A549 (cell line): ENCODE measurements at regions not wholly inside any gene's neighbourhood (a gene's known extent, or its start where the extent isn't known, plus 50 kb on each side); places are given as distances from the start of the nearest gene placed in this dataset.

ENCODE experiments used
- ATAC-seq, 2 experiments: fragments of 200-7000 bp in 1 of 2; fragments of >200 bp in 1 of 2; cut with Nextera tagmentation in 1 of 2; cut with Tn5 transposase in 1 of 2; 3 replicates each; pipeline versions ENCODE4 v1.8.0 to v1.9.1; 2018 to 2020; ENCODE audit warnings: mild to moderate bottlenecking in 1 of 2, moderate library complexity in 1 of 2
- CTCF ChIA-PET: fragments of 300-600 bp; sonication (Branson Sonifier 250); formaldehyde crosslinking; extraction: SDS; loops from one replicate; lab custom pipeline; 2021; ENCODE audit warnings: antibody characterized with exemption, inconsistent platforms; lab: Yijun Ruan, JAX
- POLR2A ChIA-PET: fragments of 350-600 bp; formaldehyde crosslinking; extraction: SDS; loops from one replicate; lab custom pipeline; 2021; ENCODE audit warnings: antibody characterized with exemption, inconsistent platforms; lab: Yijun Ruan, JAX
- DNase-seq, 2 experiments: peaks; one replicate each; pipeline versions ENCODE4 v3.0.0 to v3.0.0-alpha.2; 2011 to 2016; ENCODE audit warnings: low read depth in 1 of 2, low spot score in 1 of 2
- FAIRE-seq: peaks from 2 replicates; lab custom pipeline; 2011; peaks lifted over from hg19 to GRCh38; lab: Jason Lieb, UNC
- H3K27ac ChIP-seq, 2 experiments: fragments of >200 bp; sonication (Bioruptor Twin); formaldehyde crosslinking; 3 replicates each; pipeline ENCODE4 v1.5.1; 2016 to 2017
- H3K4me1 ChIP-seq: fragments of >200 bp; sonication (Bioruptor Twin); formaldehyde crosslinking; 3 replicates; pipeline ENCODE4 v1.6.1; 2016
- H3K4me2 ChIP-seq: fragments of >200 bp; sonication (Bioruptor Twin); formaldehyde crosslinking; 3 replicates; pipeline ENCODE4 v1.6.1; 2016
- H3K4me3 ChIP-seq: fragments of >200 bp; sonication (Bioruptor Twin); formaldehyde crosslinking; 3 replicates; pipeline ENCODE4 v1.5.1; 2016
- H3K9me3 ChIP-seq: fragments of >200 bp; sonication (Bioruptor Twin); formaldehyde crosslinking; 3 replicates; pipeline ENCODE4 v1.6.1; 2016
- BHLHE40 ChIP-seq: IDR thresholded peaks from 2 replicates; pipeline ENCODE4 v1.6.1; 2012; ENCODE audit warnings: low read depth, low read length, inconsistent platforms
- ESRRA ChIP-seq: fragments of 150-350 bp; IDR thresholded peaks from 2 replicates; pipeline ENCODE4 v1.6.1; 2014; ENCODE audit warnings: mild to moderate bottlenecking, low read length, borderline replicate concordance
- FOSL2 ChIP-seq, 2 experiments: fragments of 450-650 bp in 1 of 2; fragments of >200 bp in 1 of 2; sonication (Bioruptor Twin) in 1 of 2; formaldehyde crosslinking; IDR thresholded peaks; 2 replicates each; pipeline versions ENCODE4 v1.5.0 to v1.6.1; 2016 to 2020; ENCODE audit warnings: mild to moderate bottlenecking in 1 of 2, moderate library complexity in 1 of 2
- FOXS1 ChIP-seq: fragments of 250-450 bp; sonication (Bioruptor Pico); IDR thresholded peaks from 2 replicates; pipeline ENCODE4 v1.5.0; 2020; ENCODE audit warnings: mild to moderate bottlenecking, moderate library complexity
- GATA3 ChIP-seq: IDR thresholded peaks from 2 replicates; pipeline ENCODE4 v1.6.1; 2012; ENCODE audit warnings: borderline replicate concordance
- HDAC2 ChIP-seq: fragments of 200-600 bp; sonication (generic); IDR thresholded peaks from 2 replicates; pipeline ENCODE4 v1.6.1; 2016
- HOXA7 ChIP-seq: fragments of 250-450 bp; sonication (Bioruptor Pico); IDR thresholded peaks from 2 replicates; pipeline ENCODE4 v1.5.0; 2020; ENCODE audit warnings: mild to moderate bottlenecking, moderate library complexity
- JUNB ChIP-seq: fragments of >200 bp; sonication (Bioruptor Twin); formaldehyde crosslinking; IDR thresholded peaks from 2 replicates; pipeline ENCODE4 v1.6.1; 2016
- MAX ChIP-seq: IDR thresholded peaks from 2 replicates; pipeline ENCODE4 v1.6.1; 2012
- PBX3 ChIP-seq: IDR thresholded peaks from 2 replicates; pipeline ENCODE4 v1.6.1; 2012
- POLR2AphosphoS2 ChIP-seq: conservative IDR thresholded peaks from 2 replicates; pipeline ENCODE4 v1.6.1; 2012; ENCODE audit warnings: low read length, improper control_type of control experiment, inconsistent platforms
- RARB ChIP-seq: fragments of 250-450 bp; sonication (Bioruptor Pico); IDR thresholded peaks from 2 replicates; pipeline ENCODE4 v1.8.0; 2021; ENCODE audit warnings: mild to moderate bottlenecking, moderate library complexity
- SMC3 ChIP-seq: fragments of >200 bp; sonication (Bioruptor Twin); formaldehyde crosslinking; IDR thresholded peaks from 3 replicates; pipeline ENCODE4 v1.6.1; 2018; ENCODE audit warnings: inconsistent platforms
- SREBF2 ChIP-seq: fragments of 450-650 bp; IDR thresholded peaks from 2 replicates; pipeline ENCODE4 v1.6.1; 2014; ENCODE audit warnings: mild to moderate bottlenecking, moderate library complexity
- USF2 ChIP-seq: fragments of 450-650 bp; IDR thresholded peaks from 2 replicates; pipeline ENCODE4 v1.6.1; 2014; ENCODE audit warnings: antibody characterized with exemption
- ZC3H11A ChIP-seq: fragments of 450-650 bp; IDR thresholded peaks from 2 replicates; pipeline ENCODE4 v1.6.1; 2014; ENCODE audit warnings: antibody characterized with exemption, mild to moderate bottlenecking
- ZSCAN20 ChIP-seq: fragments of 250-450 bp; sonication (Bioruptor Pico); IDR thresholded peaks from 2 replicates; pipeline ENCODE4 v1.8.0; 2022; ENCODE audit warnings: mild to moderate bottlenecking, moderate library complexity
- WGBS: methylation state at CpG from one replicate; pipeline ENCODE4 v1.1.6; 2017; ENCODE audit errors: missing lambda C conversion rate; 5-methylcytosine and 5-hydroxymethylcytosine counted together
- TF ChIP-seq, protein P1 (sequence below): fragments of >200 bp; sonication (Bioruptor Twin); formaldehyde crosslinking; IDR thresholded peaks from 2 replicates; pipeline ENCODE4 v1.6.1; 2016
- TF ChIP-seq, protein P2 (sequence below): fragments of 250-450 bp; sonication (Bioruptor Pico); IDR thresholded peaks from 2 replicates; pipeline ENCODE4 v1.5.0; 2020; ENCODE audit warnings: low read depth, mild to moderate bottlenecking, moderate library complexity
- TF ChIP-seq, protein P3 (sequence below): IDR thresholded peaks from 2 replicates; pipeline ENCODE4 v1.6.1; 2012; ENCODE audit warnings: low read depth, borderline replicate concordance

DNA sequence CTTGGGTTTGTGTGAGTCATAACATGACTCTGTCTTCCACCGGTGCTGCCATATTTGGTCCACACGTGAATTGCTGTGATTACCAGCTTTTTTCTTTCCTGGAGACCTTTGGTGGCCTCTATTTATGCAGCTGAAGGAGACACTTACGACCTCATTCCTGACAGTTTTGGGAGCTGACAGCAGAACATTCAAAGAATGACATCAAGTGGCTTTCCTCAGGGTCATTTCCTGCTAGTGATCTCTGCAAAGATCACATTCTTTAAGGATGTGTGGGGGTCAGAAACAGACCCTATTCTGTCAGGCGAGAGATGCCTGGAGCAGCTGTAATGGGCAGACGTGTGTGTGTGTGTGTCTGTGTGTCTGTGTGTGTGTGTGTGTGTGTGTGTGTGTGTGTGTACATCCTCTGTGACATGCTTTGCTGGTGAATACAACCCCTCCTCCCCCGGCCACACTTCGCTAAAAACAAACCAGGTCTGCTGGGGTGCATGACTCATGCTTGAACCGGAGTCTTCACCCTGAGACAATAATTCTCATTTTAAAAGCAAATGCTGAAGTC lies 115.6 kb downstream of the TMEM170B start:
- 4% methylated on average over 6 of the region's 8 CpGs for WGBS
- Histone ChIP-seq H3K9me3 (peaks cover under 1% of the 10 kb centered on the region; the same call in 1 of the 3 replicates), H3K27ac (peak overlapping the region; percentile 80 to 89), H3K4me1 (peaks cover 51% of the 10 kb centered on the region), H3K4me2 (peak overlapping the region; percentile 56), H3K4me3 (no peak overlapping the region)
- POLR2A ChIA-PET, result no interaction called here
- ATAC-seq (peak; percentile 59 to 64; a peak in 5 of 6 replicates), DNase-seq (peak; percentile 30 to 68), FAIRE-seq (no peak)
- CTCF ChIA-PET, result interaction anchor here (0.6 to 4.2 kb wide), 6 partner anchors 64 to 953 kb away, joined by 3 to 49 read pairs (median 4); no protein-coding TSS in a partner anchor
- TF ChIP-seq BHLHE40, result no peak
- no peak for TF ChIP-seq USF2
- no peak for TF ChIP-seq POLR2AphosphoS2
- peak; percentile 74; the same call in 1 of the 2 replicates for TF ChIP-seq GATA3
- no peak for TF ChIP-seq SREBF2
- no peak for TF ChIP-seq JUNB
- TF ChIP-seq FOXS1, result peak; percentile 35; the same call in 1 of the 2 replicates
- peak; percentile 7; the same call in 1 of the 3 replicates for TF ChIP-seq SMC3
- no peak for TF ChIP-seq FOSL2 (IDR thresholded peaks at IDR 0.05)
- peak; percentile 79 for TF ChIP-seq FOSL2 (CRISPR knock-in tag; IDR thresholded peaks at IDR 0.05)
- no peak for TF ChIP-seq ESRRA
- peak; percentile 48; the same call in 1 of the 2 replicates for TF ChIP-seq MAX
- TF ChIP-seq, all 56 proteins: peak for 5

- POLR2A ChIA-PET, result interaction anchor here (1.0 to 1.9 kb wide), 2 partner anchors 358 to 636 kb away, joined by 3 to 5 read pairs; partner anchors contain the start of genes EDN1 and HIVEP1
- DNase-seq, result no peak
- no peak for ATAC-seq
- Histone ChIP-seq H3K4me3 (no peak overlapping the region), H3K4me1 (peaks cover 49% of the 10 kb centered on the region), H3K4me2 (peak overlapping the region; percentile 84), H3K27ac (peak overlapping the region; percentile 80 to 89), H3K9me3 (no peaks in the 10 kb centered on the region)
- no peak for FAIRE-seq
- WGBS, result 59% methylated on average over 2 of the region's 2 CpGs
- CTCF ChIA-PET, result interaction anchor here (0.6 to 4.2 kb wide), 40 partner anchors 10 to 949 kb away, joined by 3 to 49 read pairs (median 4); partner anchors contain the start of gene HIVEP1
- TF ChIP-seq, protein P1, sequence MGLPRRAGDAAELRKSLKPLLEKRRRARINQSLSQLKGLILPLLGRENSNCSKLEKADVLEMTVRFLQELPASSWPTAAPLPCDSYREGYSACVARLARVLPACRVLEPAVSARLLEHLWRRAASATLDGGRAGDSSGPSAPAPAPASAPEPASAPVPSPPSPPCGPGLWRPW, result no peak
- TF ChIP-seq HOXA7, result no peak
- TF ChIP-seq, protein P2, sequence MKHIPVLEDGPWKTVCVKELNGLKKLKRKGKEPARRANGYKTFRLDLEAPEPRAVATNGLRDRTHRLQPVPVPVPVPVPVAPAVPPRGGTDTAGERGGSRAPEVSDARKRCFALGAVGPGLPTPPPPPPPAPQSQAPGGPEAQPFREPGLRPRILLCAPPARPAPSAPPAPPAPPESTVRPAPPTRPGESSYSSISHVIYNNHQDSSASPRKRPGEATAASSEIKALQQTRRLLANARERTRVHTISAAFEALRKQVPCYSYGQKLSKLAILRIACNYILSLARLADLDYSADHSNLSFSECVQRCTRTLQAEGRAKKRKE (CRISPR knock-in tag), result no peak
- TF ChIP-seq MAX, result no peak
- no peak for TF ChIP-seq SMC3
- no peak for TF ChIP-seq PBX3
- TF ChIP-seq RARB (CRISPR knock-in tag), result no peak
- TF ChIP-seq, protein P3, sequence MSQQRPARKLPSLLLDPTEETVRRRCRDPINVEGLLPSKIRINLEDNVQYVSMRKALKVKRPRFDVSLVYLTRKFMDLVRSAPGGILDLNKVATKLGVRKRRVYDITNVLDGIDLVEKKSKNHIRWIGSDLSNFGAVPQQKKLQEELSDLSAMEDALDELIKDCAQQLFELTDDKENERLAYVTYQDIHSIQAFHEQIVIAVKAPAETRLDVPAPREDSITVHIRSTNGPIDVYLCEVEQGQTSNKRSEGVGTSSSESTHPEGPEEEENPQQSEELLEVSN, result no peak
- no peak for TF ChIP-seq ZC3H11A
- TF ChIP-seq JUNB, result no peak
- TF ChIP-seq ZSCAN20 (CRISPR knock-in tag), result no peak
- no peak for TF ChIP-seq HDAC2
Measured at GRCh38 chr6:11654876-11655275, 117.3 kb downstream of the TMEM170B start.
